ENCODE measurements at regions not wholly inside any gene's neighbourhood (a gene's known extent, or its start where the extent isn't known, plus 50 kb on each side); places are given as distances from the start of the nearest gene placed in this dataset.

DNA sequence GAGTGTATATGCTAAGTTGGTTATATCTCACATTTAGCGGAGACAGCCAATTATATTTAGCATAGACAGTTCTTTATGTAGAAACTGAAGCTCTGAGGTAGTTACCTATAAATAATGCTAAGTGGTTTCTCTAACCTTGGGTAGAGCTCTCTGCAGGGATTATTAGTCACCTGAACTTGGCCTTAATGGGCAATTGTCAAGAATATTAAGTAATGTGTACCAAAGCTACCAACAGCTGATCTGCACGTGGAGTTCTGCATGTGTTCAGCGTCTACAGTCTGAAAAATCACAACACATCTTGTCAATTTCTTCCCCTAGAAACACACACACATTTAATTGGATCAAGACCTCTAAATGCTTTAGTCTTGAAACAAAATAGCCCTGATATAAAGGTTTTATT, 740.6 kb upstream of the FAM241A start:
- H3K4me1 ChIP-seq (ENCODE audit: control insufficient read depth, insufficient read depth, low read length) = no peaks in the 10 kb centered on the region
- POLR2A ChIA-PET = no interaction called here
- in situ Hi-C loops (cut with HindIII; ENCODE audit: low pct_unique_long_range_greater_than_20kb, low sequenced_read_pairs) = no loop called here
- ATAC-seq = no peak
- H3K4me3 ChIP-seq (ENCODE audit: low read depth in 2 of 2, low read length in 2 of 2) = no peak overlapping the region
- DNase-seq (ENCODE audit: low read depth, low spot score) = no peak
- no peaks in the 10 kb centered on the region for H3K27me3 ChIP-seq (ENCODE audit: control insufficient read depth, insufficient read depth, low read length)
- no peak overlapping the region for H3K27ac ChIP-seq (ENCODE audit: low read length)
- H3K9me3 ChIP-seq (ENCODE audit: control insufficient read depth, insufficient read depth, low read depth, low read length) = no peaks in the 10 kb centered on the region
- CTCF ChIA-PET = no interaction called here
- BruUV-seq (replicated peaks) = no TSS peak
- intact Hi-C loops (cut with micrococcal nuclease; ENCODE audit: unreplicated experiment) = no loop called here
- TF ChIP-seq REST (IDR thresholded peaks at IDR 0.05; ENCODE audit: insufficient read depth in 1 of 2, low read depth in 2 of 2, low read length in 1 of 2) = no peak
- no peak for TF ChIP-seq SIN3A (IDR thresholded peaks at IDR 0.05; ENCODE audit: borderline replicate concordance, insufficient read depth, low read depth, low read length)
- TF ChIP-seq TCF7L2 (IDR thresholded peaks at IDR 0.05; ENCODE audit: low read depth, low read length) = no peak
- no peak for TF ChIP-seq POLR2AphosphoS5 (IDR thresholded peaks at IDR 0.05; ENCODE audit: low read depth, low read length)
- TF ChIP-seq, protein P1, sequence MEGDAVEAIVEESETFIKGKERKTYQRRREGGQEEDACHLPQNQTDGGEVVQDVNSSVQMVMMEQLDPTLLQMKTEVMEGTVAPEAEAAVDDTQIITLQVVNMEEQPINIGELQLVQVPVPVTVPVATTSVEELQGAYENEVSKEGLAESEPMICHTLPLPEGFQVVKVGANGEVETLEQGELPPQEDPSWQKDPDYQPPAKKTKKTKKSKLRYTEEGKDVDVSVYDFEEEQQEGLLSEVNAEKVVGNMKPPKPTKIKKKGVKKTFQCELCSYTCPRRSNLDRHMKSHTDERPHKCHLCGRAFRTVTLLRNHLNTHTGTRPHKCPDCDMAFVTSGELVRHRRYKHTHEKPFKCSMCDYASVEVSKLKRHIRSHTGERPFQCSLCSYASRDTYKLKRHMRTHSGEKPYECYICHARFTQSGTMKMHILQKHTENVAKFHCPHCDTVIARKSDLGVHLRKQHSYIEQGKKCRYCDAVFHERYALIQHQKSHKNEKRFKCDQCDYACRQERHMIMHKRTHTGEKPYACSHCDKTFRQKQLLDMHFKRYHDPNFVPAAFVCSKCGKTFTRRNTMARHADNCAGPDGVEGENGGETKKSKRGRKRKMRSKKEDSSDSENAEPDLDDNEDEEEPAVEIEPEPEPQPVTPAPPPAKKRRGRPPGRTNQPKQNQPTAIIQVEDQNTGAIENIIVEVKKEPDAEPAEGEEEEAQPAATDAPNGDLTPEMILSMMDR (IDR thresholded peaks at IDR 0.05) = no peak
- H3K36me3 ChIP-seq (ENCODE audit: control insufficient read depth, insufficient read depth, low read length) = no peaks in the 10 kb centered on the region

DNA sequence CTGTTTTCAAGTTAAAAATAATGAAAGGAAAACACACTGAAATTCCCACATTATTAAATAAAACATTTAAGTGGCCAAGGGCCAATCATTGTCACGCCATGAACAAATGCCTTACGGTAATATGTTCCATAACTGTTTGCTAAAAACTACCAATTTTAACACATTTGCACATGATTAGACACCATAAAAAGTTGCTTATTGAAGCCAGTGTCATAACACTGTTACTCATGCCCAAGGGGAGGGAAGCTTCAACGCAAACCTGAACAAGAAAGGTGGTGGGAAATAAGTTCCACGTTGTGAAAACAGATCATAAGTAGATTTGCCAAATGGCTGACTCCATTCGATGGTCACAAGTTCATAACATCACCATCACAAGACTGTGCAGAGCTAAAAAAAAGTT, 739.3 kb upstream of the FAM241A start:
- TF ChIP-seq, protein P1 (IDR thresholded peaks at IDR 0.05) = no peak
- TF ChIP-seq SIN3A (IDR thresholded peaks at IDR 0.05; ENCODE audit: borderline replicate concordance, insufficient read depth, low read depth, low read length) = no peak
- no peak for TF ChIP-seq REST (IDR thresholded peaks at IDR 0.05; ENCODE audit: insufficient read depth in 1 of 2, low read depth in 2 of 2, low read length in 1 of 2)
- TF ChIP-seq POLR2AphosphoS5 (IDR thresholded peaks at IDR 0.05; ENCODE audit: low read depth, low read length) = no peak
- no peak for TF ChIP-seq TCF7L2 (IDR thresholded peaks at IDR 0.05; ENCODE audit: low read depth, low read length)
- H3K27ac ChIP-seq (ENCODE audit: low read length) = no peak overlapping the region
- no peak overlapping the region for H3K4me3 ChIP-seq (ENCODE audit: low read depth in 2 of 2, low read length in 2 of 2)
- BruUV-seq (replicated peaks) = no TSS peak
- intact Hi-C loops (cut with micrococcal nuclease; ENCODE audit: unreplicated experiment) = no loop called here
- ATAC-seq (no peak), DNase-seq (ENCODE audit: low read depth, low spot score) (no peak)
- no peaks in the 10 kb centered on the region for H3K4me1 ChIP-seq (ENCODE audit: control insufficient read depth, insufficient read depth, low read length)
- POLR2A ChIA-PET = no interaction called here
- no peaks in the 10 kb centered on the region for H3K27me3 ChIP-seq (ENCODE audit: control insufficient read depth, insufficient read depth, low read length)
- H3K36me3 ChIP-seq (ENCODE audit: control insufficient read depth, insufficient read depth, low read length) = no peaks in the 10 kb centered on the region
- no peaks in the 10 kb centered on the region for H3K9me3 ChIP-seq (ENCODE audit: control insufficient read depth, insufficient read depth, low read depth, low read length)
- CTCF ChIA-PET = no interaction called here
- in situ Hi-C loops (cut with HindIII; ENCODE audit: low pct_unique_long_range_greater_than_20kb, low sequenced_read_pairs) = no loop called here
